H1 (cell line): ENCODE measurements at regions not wholly inside any gene's neighbourhood (a gene's known extent, or its start where the extent isn't known, plus 50 kb on each side); places are given as distances from the start of the nearest gene placed in this dataset.

Source experiments
- CTCF ChIA-PET: fragments of 300-600 bp; sonication (Branson Sonifier 250); formaldehyde crosslinking; loops from one replicate; lab custom pipeline; 2021; ENCODE audit not compliant: partially characterized antibody; lab: Charles Lee
- POLR2A ChIA-PET: fragments of 300-600 bp; sonication (Branson Sonifier 250); formaldehyde crosslinking; loops from one replicate; lab custom pipeline; 2021; ENCODE audit warnings: inconsistent platforms; ENCODE audit not compliant: partially characterized antibody; lab: Charles Lee
- DNase-seq, 2 experiments: peaks; one replicate each; pipeline versions ENCODE4 v3.0.0 to v3.0.0-alpha.2; 2010 to 2022; ENCODE audit warnings: low spot score in 2 of 2, low read depth in 1 of 2, mixed read lengths in 1 of 2
- FAIRE-seq: peaks from 2 replicates; lab custom pipeline; 2011; peaks lifted over from hg19 to GRCh38; lab: Jason Lieb, UNC
- H2AFZ ChIP-seq: 2 replicates; pipeline ENCODE4 v1.8.1; 2012; ENCODE audit warnings: low read length, inconsistent platforms
- H2AK5ac ChIP-seq: 2 replicates; pipeline ENCODE4 v1.6.1; 2013; ENCODE audit warnings: low read depth, low read length
- H2BK120ac ChIP-seq: replicated peaks from 2 replicates; pipeline ENCODE3; 2013; ENCODE audit warnings: low read depth, low read length, inconsistent platforms
- H2BK12ac ChIP-seq: 2 replicates; pipeline ENCODE4 v1.6.1; 2013; ENCODE audit warnings: low read depth, low read length
- H2BK15ac ChIP-seq: 2 replicates; pipeline ENCODE4 v1.6.1; 2013; ENCODE audit warnings: low read length
- H2BK20ac ChIP-seq: 2 replicates; pipeline ENCODE4 v1.6.1; 2013; ENCODE audit warnings: low read length
- H2BK5ac ChIP-seq: 2 replicates; pipeline ENCODE4 v1.6.1; 2013; ENCODE audit warnings: low read depth, low read length
- H3K14ac ChIP-seq: 2 replicates; pipeline ENCODE4 v1.6.1; 2013; ENCODE audit warnings: inconsistent platforms; ENCODE audit not compliant: insufficient read length
- H3K18ac ChIP-seq: 2 replicates; pipeline ENCODE4 v1.6.1; 2013; ENCODE audit warnings: low read length; ENCODE audit errors: extremely low read depth
- H3K23ac ChIP-seq: 2 replicates; pipeline ENCODE4 v1.6.1; 2013; ENCODE audit warnings: inconsistent platforms; ENCODE audit not compliant: insufficient read length
- H3K23me2 ChIP-seq: 2 replicates; pipeline ENCODE4 v1.6.1; 2013; ENCODE audit warnings: low read depth, low read length
- H3K27ac ChIP-seq: 2 replicates; pipeline ENCODE4 v1.6.1; 2011; ENCODE audit warnings: low read depth, low read length, inconsistent platforms
- H3K27me3 ChIP-seq, 4 experiments: replicated peaks in 1 of 4; 1 replicate in 1 of 4; 2 replicates in 3 of 4; pipeline versions ENCODE4 v1.6.1 to v1.8.1; 2011 to 2013; ENCODE audit warnings: low read length in 3 of 4, mild to moderate bottlenecking in 3 of 4, inconsistent platforms in 2 of 4, mixed read lengths in 2 of 4, moderate library complexity in 1 of 4; ENCODE audit not compliant: control insufficient read depth in 3 of 4, insufficient read depth in 3 of 4; ENCODE audit errors: extremely low read depth in 1 of 4
- H3K36me3 ChIP-seq, 4 experiments: 2 replicates each; pipeline versions ENCODE4 v1.6.1 to v1.8.1; 2011 to 2013; ENCODE audit warnings: mild to moderate bottlenecking in 4 of 4, low read length in 3 of 4, moderate library complexity in 2 of 4, control low read depth in 1 of 4, inconsistent platforms in 1 of 4; ENCODE audit not compliant: insufficient read depth in 4 of 4, control insufficient read depth in 2 of 4
- H3K4ac ChIP-seq: replicated peaks from 2 replicates; pipeline ENCODE3; 2013; ENCODE audit warnings: low read length, low read depth, mixed read lengths, inconsistent platforms; ENCODE audit not compliant: insufficient read length
- H3K4me1 ChIP-seq, 4 experiments: replicated peaks in 1 of 4; 1 replicate in 1 of 4; 2 replicates in 3 of 4; pipeline versions ENCODE4 v1.6.1 to v1.8.1; 2011 to 2013; ENCODE audit warnings: low read length in 3 of 4, inconsistent platforms in 2 of 4, mixed read lengths in 1 of 4; ENCODE audit not compliant: insufficient read depth in 4 of 4, control insufficient read depth in 3 of 4
- H3K4me2 ChIP-seq, 2 experiments: 2 replicates each; pipeline versions ENCODE4 v1.6.1 to v1.8.1; 2011 to 2013; ENCODE audit warnings: low read depth in 2 of 2, low read length in 2 of 2, control low read depth in 1 of 2, inconsistent platforms in 1 of 2, mild to moderate bottlenecking in 1 of 2; ENCODE audit not compliant: insufficient read depth in 1 of 2
- H3K4me3 ChIP-seq, 4 experiments: fragments of 200-600, 300-600 bp in 1 of 4; sonication (generic), shearing (Covaris generic), sonication (Bioruptor Twin) in 1 of 4; 2 replicates each; pipeline versions ENCODE4 v1.5.1 to v1.8.1; 2011 to 2016; ENCODE audit warnings: low read length in 4 of 4, low read depth in 3 of 4, control low read depth in 2 of 4, inconsistent platforms in 2 of 4, mild to moderate bottlenecking in 2 of 4, mixed read lengths in 1 of 4, moderate library complexity in 1 of 4; ENCODE audit not compliant: insufficient read depth in 2 of 4; ENCODE audit errors: extremely low read depth in 1 of 4
- H3K56ac ChIP-seq: replicated peaks from 2 replicates; pipeline ENCODE3; 2013; ENCODE audit warnings: low read depth, mild to moderate bottlenecking, mixed read lengths, low read length, inconsistent platforms; ENCODE audit not compliant: insufficient read length
- H3K79me1 ChIP-seq: 2 replicates; pipeline ENCODE4 v1.6.1; 2013; ENCODE audit warnings: low read depth, low read length, control low read depth
- H3K79me2 ChIP-seq, 2 experiments: 2 replicates each; pipeline versions ENCODE4 v1.6.1 to v1.8.1; 2012 to 2013; ENCODE audit warnings: low read length in 2 of 2, mild to moderate bottlenecking in 2 of 2, inconsistent platforms in 1 of 2; ENCODE audit not compliant: insufficient read depth in 2 of 2, control insufficient read depth in 1 of 2
- H3K9ac ChIP-seq, 4 experiments: replicated peaks in 1 of 4; 1 replicate in 1 of 4; 2 replicates in 3 of 4; pipeline versions ENCODE4 v1.6.1 to v1.8.1; 2011 to 2013; ENCODE audit warnings: low read depth in 3 of 4, low read length in 3 of 4, control low read depth in 2 of 4, mild to moderate bottlenecking in 2 of 4, moderate library complexity in 2 of 4, inconsistent platforms in 1 of 4; ENCODE audit errors: extremely low read depth in 1 of 4
- H3K9me3 ChIP-seq, 2 experiments: 2 replicates each; pipeline versions ENCODE4 v1.6.1 to v1.8.1; 2012 to 2013; ENCODE audit warnings: mild to moderate bottlenecking in 2 of 2, moderate library complexity in 2 of 2, control low read depth in 1 of 2, inconsistent platforms in 1 of 2, low read depth in 1 of 2, low read length in 1 of 2, mixed read lengths in 1 of 2; ENCODE audit not compliant: insufficient read depth in 2 of 2
- H4K20me1 ChIP-seq, 2 experiments: replicated peaks in 1 of 2; 2 replicates each; pipeline versions ENCODE3 to v1.8.1; 2011 to 2013; ENCODE audit warnings: inconsistent platforms in 2 of 2, low read length in 2 of 2, mild to moderate bottlenecking in 1 of 2; ENCODE audit not compliant: insufficient read depth in 2 of 2, control insufficient read depth in 1 of 2
- H4K5ac ChIP-seq: 2 replicates; pipeline ENCODE4 v1.6.1; 2013; ENCODE audit warnings: low read length, low read depth, mixed read lengths, inconsistent platforms; ENCODE audit not compliant: insufficient read length
- H4K8ac ChIP-seq: 2 replicates; pipeline ENCODE4 v1.8.0; 2013; ENCODE audit warnings: mild to moderate bottlenecking, moderate library complexity, low read length, inconsistent platforms; ENCODE audit not compliant: insufficient read depth; ENCODE audit errors: extremely low read depth
- H4K91ac ChIP-seq: replicated peaks from 2 replicates; pipeline ENCODE3; 2013; ENCODE audit warnings: low read length, mixed read lengths, inconsistent platforms; ENCODE audit not compliant: insufficient read length
- CTBP2 ChIP-seq: IDR thresholded peaks from 2 replicates; pipeline ENCODE4 v1.7.0; 2011; ENCODE audit warnings: borderline replicate concordance, mild to moderate bottlenecking, moderate library complexity, mixed read lengths, low read length; ENCODE audit not compliant: insufficient read depth, insufficient read length
- RBBP5 ChIP-seq: IDR thresholded peaks from 2 replicates; pipeline ENCODE4 v1.7.1; 2012; ENCODE audit warnings: low read depth, mild to moderate bottlenecking, inconsistent platforms, low read length, moderate library complexity, borderline replicate concordance
- SP4 ChIP-seq: IDR thresholded peaks from 2 replicates; pipeline ENCODE4 v1.6.1; 2012; ENCODE audit warnings: low read length, inconsistent platforms
- WGBS, 2 experiments: shearing (Covaris generic) in 1 of 2; methylation state at CpG; one replicate each; pipeline versions ENCODE4 v1.1.6 to v1.1.7; 2013 to 2015; ENCODE audit warnings: low lambda C conversion rate in 2 of 2, mixed read lengths in 2 of 2, inconsistent platforms in 1 of 2, low coverage in 1 of 2, missing lambda C conversion rate in 1 of 2; ENCODE audit not compliant: insufficient replicate concordance in 2 of 2, insufficient coverage in 1 of 2, insufficient read length in 1 of 2; ENCODE audit errors: extremely low coverage in 1 of 2, missing lambda C conversion rate in 1 of 2; 5-methylcytosine and 5-hydroxymethylcytosine counted together
- TF ChIP-seq, protein P1 (sequence below), 3 experiments: IDR thresholded peaks; 1 replicate in 2 of 3; 2 replicates in 1 of 3; pipeline versions ENCODE4 v1.5.1 to v1.6.1; 2011; ENCODE audit warnings: low read length in 3 of 3, mild to moderate bottlenecking in 3 of 3, inconsistent platforms in 2 of 3, low read depth in 1 of 3, moderate library complexity in 1 of 3; ENCODE audit not compliant: insufficient read depth in 1 of 3; ENCODE audit errors: control extremely low read depth in 1 of 3

DNA sequence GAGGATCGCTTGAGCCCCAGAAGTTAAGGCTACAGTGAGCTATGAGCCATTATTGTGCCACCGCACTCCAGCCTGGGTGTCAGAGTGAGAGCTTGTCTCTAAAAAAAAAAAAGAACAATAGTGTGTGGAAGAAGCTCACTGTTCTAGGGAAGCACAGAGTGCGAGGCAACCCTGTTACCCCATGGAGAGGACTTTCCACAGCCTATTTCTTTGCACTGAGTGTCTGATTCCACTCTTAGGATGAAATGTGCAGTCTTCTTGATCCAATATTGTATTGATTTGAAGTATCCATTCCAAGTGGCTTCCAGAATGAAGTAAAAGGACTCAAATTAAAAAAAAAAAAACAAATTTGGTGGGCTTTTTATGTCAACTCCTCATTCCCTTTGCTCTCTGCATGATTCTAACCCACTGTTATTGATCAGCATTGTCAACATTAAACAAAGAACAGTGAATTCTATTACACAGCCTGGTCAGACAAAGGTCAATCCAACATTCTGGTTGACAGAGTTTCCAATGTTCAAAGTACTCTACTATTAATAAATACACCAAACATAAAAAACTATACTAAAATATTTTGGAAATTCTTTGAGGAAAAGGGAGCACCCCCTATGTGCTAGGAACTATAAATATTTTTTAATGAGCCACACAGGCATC is 150.2 kb upstream of the PTPRG start:
- no peak overlapping the region for H3K9ac ChIP-seq
- H2BK12ac ChIP-seq, result no peak overlapping the region
- no peak overlapping the region for H3K4ac ChIP-seq
- no peaks in the 10 kb centered on the region for H4K20me1 ChIP-seq
- H2BK5ac ChIP-seq, result no peak overlapping the region
- no peak overlapping the region for H2AK5ac ChIP-seq
- H3K9me3 ChIP-seq, result no peaks in the 10 kb centered on the region
- no peaks in the 10 kb centered on the region for H3K79me2 ChIP-seq
- ChIA-PET CTCF (no interaction called here), POLR2A (no interaction called here)
- H3K79me1 ChIP-seq, result no peaks in the 10 kb centered on the region
- WGBS, 2 experiments, result 89% methylated on average over 3 of the region's 3 CpGs; no CpG with 5 or more reads in 1 of the 2 experiments
- FAIRE-seq (no peak), DNase-seq (no peak)
- H3K23ac ChIP-seq, result no peak overlapping the region
- no peaks in the 10 kb centered on the region for H3K23me2 ChIP-seq
- no peak overlapping the region for H2BK15ac ChIP-seq
- H3K56ac ChIP-seq, result no peak overlapping the region
- no peak overlapping the region for H3K14ac ChIP-seq
- no peak overlapping the region for H4K5ac ChIP-seq
- H2AFZ ChIP-seq, result no peak overlapping the region
- H4K8ac ChIP-seq, result no peak overlapping the region
- no peaks in the 10 kb centered on the region for H3K4me1 ChIP-seq
- H3K27ac ChIP-seq, result no peak overlapping the region
- H4K91ac ChIP-seq, result no peak overlapping the region
- no peak overlapping the region for H3K4me2 ChIP-seq
- no peaks in the 10 kb centered on the region for H3K27me3 ChIP-seq
- H2BK120ac ChIP-seq, result no peak overlapping the region
- H3K18ac ChIP-seq, result no peak overlapping the region
- H3K4me3 ChIP-seq, result no peak overlapping the region
- no peaks in the 10 kb centered on the region for H3K36me3 ChIP-seq
- no peak overlapping the region for H2BK20ac ChIP-seq
- TF ChIP-seq CTBP2, result no peak
- no peak for TF ChIP-seq RBBP5
- TF ChIP-seq, protein P1, sequence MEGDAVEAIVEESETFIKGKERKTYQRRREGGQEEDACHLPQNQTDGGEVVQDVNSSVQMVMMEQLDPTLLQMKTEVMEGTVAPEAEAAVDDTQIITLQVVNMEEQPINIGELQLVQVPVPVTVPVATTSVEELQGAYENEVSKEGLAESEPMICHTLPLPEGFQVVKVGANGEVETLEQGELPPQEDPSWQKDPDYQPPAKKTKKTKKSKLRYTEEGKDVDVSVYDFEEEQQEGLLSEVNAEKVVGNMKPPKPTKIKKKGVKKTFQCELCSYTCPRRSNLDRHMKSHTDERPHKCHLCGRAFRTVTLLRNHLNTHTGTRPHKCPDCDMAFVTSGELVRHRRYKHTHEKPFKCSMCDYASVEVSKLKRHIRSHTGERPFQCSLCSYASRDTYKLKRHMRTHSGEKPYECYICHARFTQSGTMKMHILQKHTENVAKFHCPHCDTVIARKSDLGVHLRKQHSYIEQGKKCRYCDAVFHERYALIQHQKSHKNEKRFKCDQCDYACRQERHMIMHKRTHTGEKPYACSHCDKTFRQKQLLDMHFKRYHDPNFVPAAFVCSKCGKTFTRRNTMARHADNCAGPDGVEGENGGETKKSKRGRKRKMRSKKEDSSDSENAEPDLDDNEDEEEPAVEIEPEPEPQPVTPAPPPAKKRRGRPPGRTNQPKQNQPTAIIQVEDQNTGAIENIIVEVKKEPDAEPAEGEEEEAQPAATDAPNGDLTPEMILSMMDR (IDR thresholded peaks at IDR 0.05; ENCODE audit: control extremely low read depth in 1 of 3, insufficient read depth in 1 of 3, low read depth in 1 of 3, low read length in 3 of 3), result no peak
- TF ChIP-seq SP4, result no peak
